HG02759 (cell line): ENCODE measurements at regions not wholly inside any gene's neighbourhood (a gene's known extent, or its start where the extent isn't known, plus 50 kb on each side); places are given as distances from the start of the nearest gene placed in this dataset.

Experiments used
- ATAC-seq: cut with Tn5 transposase; IDR thresholded peaks from one replicate; pipeline ENCODE4 v1.9.1; 2021; ENCODE audit warnings: mild to moderate bottlenecking, moderate library complexity; ENCODE audit not compliant: unreplicated experiment

DNA sequence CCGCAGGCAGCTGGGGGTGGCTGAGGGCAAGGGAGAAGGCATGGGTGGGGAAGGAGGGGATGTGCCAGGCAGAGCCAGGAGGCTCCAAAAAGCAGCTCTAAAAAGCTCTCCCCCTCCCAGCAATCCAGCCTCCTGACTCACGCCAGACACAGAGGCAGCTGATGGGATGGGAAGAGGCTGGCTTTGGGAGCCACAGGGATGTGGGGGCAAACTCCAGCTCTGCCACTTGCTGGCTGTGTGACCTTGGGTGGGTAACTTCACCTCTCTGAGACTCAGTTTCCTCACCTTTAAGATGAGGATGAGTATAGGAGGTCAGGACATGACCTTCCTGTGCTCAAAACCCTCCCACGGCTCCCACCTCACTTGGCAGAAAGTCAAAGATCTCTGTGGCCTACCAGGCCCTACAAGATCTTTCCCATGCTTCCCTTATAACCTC lies 148.9 kb downstream of the CEBPB start:
- no peak for ATAC-seq

DNA sequence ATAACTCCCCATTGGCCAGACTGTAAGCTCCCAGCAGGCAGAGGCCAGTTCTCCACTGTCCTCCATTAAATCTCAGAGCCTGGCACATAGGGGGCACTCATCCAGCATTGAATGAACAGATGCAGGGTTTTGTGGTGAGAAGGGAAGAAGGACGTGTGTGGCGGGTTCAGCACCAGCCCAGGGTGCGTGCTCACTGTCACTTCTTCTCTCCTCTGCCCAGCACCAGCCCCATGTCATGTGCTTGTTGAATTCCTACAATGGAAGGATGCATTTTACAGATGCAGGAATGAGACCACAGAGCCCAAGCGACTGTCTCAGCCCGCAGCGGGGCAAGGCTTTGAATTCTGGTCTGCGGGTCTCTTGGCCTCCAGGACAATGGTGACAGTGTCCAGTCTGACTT lies 149.9 kb downstream of the CEBPB start:
- no peak for ATAC-seq

DNA sequence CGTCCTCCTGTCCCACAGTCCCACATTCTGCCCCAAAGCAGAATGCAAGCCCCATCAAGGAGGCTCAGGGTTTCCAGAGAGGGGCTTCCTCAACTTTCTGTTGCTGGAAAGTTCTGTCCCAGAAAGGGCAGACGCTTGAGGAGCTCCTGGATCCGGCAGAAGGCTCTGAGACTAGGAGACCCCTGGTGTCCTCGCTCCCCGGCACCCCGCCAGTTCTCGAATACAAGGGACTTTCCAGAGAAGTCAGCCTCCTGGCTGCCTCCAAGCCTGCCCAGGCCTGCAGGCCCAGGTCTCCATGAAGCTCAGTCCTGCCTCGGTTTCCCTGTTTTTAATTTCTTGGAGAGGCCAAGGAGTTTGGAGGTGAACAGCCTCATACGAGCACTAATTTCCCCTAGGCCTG lies 150.4 kb downstream of the CEBPB start:
- ATAC-seq = no peak

DNA sequence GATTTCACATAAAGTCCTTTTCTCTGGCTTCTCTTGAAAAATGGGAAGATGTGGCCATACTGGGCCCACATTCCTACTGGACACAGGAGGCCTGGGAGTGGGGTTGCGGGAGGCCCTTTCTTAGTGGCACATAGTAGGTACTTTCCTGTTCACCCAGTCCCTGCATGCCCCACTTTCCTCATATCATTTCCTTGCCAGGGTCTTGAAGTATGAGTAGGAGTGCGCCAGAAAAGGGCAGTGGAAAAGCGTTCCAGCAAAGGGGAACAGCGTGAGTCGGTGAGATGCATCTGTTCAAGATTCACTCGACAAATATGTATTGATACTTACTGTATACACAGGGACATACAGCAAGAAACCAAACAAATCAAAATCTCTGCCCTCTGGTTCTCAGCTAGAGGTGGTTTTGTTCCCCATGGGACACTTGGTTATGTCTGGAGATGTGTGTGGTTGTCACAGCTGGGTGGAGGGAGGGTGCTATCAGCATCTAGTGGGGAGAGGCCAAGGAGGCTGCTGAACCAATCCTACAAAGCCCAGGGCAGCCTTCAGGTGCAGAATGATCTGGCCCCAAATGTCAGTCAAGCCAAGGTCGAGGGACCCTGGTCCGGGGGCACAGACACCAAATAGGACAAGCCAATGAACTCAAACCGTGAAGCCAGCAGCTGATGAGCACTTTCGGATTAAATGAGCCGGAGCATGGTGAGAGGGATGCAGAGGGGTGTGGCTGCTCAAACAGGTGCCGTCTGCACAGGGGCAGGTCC lies 151.4 kb downstream of the CEBPB start:
- no peak for ATAC-seq

DNA sequence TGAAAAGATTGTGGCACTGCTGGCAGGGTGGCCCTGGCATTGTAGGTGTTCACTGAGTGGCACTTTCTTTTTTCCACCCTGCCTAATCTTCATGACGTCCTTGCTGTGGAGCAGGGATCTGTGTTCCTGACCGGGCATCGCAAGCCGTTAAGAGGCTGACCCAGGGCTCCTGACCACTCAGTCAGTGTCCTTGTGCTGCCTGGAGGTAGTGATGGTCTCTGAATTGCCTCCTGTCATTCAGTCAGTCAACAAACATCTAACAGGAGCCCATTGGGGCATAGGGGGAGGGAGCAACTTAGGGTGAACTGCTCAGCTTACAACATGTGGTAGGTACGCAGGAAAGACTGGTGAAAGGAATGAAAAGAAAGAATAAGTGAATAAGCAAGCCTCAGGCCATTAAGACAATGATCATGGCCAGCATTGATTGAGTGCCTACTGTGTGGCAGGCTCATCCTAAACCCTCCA lies 152.0 kb downstream of the CEBPB start:
- no peak for ATAC-seq

DNA sequence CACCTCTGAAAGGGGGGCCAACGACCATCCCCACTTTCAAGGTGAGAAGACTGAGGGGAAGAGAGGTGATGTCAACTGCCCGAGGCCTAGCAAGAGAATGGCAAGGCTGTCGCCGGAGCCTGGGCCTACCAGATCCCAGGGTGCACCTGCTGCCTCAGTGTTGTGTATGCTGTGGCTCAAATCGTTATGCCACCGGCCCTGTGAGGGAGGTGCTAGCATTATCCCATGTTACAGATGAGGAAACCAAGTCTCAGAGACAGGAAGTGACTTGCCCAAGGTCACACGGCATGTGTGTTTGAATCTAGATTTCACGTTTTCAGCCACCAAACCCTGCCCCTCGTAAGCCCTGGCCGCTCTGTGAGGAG lies 152.5 kb downstream of the CEBPB start:
- no peak for ATAC-seq

DNA sequence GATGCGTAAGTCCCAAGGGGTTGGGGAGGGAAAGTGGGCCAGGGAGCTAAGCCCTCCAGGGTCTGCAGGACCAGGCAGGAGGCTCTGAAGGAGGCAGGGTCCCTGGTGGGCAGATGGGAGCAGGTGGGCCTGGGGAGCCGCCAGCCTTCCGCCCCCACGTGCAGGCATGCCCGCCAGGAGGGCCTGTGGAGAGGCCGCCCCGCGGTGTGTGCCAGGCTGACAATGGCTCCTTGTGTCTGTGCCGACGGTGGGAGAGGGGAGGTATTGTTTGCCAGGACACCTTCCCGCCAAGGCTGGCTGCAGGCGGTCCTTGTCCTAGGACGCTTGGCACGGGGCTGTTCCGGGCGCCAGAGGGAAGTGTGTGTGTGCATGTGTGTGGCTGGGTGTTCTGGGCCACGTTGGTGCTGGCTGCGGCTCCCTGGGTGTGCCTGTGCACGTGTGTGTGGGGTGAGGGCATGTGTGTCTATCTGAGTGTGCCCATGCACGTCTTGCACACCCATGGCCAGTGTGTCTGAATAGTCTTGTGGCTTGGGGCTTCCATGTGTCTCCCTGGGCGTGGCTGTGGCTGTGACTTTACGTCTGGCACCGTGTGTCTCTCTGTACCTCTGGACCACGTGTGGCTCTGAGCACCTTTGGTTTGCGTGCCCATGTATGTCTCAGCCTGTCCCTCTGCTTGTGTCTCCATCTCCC lies 153.0 kb downstream of the CEBPB start:
- no peak for ATAC-seq

DNA sequence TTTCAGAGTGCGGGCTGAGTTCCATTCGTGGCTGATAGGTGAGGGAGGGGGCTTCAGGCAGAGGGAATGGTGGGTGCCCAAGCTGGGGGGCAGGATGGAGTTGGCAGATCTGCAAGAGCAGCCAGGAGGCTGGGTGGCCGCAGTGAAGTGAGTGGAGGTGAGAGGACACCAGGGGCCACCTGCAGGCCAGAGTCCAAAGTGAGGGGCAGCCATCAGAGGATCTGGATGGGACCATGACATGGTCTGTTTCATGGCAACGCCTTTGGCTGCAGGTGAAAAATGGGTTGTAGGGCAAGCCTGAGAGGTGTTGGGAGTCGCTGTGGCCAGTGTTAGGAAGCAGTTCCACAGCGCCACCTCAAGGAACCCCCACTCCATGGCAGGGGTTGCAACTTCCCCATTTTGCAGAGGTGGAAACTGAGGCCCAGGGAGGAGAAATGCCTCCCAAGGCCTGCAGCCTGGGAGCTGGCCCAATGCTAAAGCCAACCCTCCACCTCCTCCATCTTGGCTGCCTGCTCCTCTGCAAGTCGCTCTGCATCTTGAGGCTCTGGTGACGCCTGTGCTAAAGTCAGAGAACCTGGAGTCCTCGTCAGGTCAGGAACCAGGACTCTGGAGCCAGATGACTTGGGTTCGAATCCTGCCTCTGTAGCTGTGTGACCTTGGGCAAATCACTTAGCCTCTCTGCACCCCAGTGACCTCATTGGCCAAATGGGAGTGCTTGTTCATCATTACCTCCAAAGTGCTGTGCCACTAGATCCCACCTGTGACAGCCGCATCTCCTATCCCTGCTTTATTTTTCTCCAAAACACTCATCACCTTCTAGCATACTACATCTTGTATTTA lies 153.8 kb downstream of the CEBPB start:
- ATAC-seq = no peak

DNA sequence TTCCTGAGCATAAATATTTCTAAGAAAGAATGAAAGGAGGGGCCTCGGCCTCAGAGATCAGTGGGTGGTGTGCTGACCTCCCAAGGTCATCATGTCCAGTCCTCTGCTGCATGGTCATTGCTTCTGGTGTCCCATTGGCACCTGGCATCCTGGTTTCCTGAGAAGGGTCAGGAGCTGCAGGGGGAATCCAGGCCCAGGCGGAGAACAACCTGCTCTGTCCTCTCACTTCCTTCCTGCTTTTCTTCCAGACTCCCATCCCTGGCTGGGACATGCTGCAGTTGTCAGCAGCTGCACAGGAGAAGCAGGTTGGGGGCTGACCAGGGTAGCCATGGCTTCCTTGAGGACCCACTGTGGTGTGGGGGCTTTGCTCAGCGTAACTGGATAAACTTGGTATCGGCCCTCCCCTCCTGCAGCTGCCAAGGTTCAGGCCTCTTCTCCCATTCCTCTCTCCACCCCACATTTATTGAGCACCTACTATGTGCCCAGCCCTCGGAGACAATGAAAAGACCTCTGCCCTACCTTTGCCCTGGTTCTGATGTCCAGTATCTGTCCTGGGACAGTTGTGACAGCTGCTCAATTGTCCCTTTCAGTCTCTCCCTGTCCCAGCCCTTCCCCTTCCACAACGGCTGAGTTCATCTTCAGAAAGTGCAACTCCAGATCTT lies 155.2 kb downstream of the CEBPB start:
- ATAC-seq = no peak

DNA sequence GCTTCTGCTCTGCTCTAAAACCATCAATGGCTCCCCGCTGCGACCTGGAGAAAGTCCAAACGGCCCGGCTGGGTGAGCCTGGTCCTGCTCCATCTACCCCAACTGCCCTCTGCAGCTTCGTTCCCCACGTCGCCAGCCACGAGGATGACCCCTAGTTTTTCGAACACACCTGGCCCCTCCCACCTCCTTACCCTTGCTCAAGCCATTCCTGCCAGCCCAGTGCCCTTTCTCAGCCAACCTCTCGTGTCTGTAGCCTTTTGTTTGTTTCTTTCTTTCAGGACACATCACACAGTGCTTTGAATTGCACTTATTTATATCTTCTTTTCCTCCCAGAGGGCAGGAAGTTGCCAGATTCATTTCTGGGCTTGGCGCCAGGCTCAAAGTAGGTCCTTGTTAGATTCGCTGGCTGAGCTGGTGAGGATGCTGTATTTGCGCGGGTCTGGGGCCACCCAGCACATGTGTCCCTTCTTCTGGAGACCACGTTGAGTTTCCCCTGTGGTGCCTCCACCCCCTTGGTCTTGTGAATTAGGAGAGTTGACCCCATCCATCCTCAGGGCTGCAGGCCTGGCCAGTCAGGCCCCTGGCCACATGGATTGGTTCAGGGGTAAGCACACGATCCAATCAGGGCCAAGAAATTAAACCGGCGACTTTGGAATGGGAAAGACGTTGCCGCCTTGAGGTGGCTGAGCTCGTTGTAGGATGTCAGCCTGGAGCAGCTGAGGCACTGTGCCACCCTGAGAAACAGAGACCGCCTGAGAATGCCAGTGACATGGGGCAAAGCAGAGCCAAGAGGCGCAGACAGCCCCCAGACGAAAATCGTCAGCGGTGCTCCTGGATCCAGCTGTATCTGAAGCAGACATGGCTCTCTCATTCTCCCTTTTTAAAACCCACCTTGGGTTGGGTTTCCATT lies 156.0 kb downstream of the CEBPB start:
- no peak for ATAC-seq

DNA sequence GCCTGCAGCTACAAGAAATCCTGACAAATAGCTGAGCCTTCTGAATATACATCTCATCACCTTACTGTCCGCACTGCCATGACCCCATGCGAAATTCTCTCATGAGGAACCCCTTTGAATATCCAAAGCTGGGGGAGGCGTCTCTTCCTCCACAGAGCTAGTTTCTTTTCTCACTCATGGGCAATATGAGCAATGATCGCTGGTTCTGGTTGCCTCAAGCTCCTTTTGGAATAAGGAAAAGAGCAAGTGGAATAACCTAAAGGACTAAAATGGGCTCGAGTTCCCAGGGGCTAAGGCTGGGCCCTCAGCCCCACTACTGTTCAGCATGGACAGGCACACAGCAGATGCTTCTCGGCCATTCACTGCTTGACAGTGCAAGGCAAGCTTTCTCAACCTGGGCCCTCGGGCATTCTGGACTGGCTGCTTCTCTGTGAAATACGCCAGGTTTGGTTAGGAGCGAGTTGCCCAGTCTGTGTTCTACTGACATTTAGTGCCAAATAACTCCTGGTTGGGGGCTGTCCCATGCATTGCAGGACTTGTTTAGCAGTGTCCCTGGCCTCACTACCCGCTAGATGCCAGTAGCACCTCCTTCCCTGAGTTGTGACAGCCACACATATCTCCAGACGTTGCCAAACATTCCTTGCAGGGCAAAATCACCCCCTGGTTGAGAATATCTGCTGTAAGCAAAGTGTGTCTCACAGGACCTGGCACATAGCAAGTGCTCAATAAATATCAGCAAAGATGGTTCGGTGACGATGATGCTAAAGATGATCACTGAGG lies 156.8 kb downstream of the CEBPB start:
- no peak for ATAC-seq

DNA sequence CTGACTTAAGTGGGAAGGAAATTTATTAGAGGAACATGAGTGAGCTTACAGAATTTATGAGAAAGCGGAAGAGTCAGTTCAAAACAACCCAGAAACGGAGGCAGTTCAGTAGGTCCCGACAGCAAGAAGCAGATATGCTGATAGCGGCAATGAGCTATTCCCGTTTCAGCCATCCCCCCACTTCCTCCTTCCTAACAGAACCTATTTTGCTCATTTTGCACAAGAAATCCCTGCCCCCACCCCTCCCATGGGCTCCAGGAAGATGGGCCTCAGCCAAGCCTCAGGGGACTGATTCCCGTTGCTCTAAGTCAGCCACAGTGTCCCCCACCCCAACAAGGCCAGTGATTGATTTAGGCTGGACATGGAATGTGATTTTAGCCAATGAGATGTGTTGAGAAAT lies 157.5 kb downstream of the CEBPB start:
- no peak for ATAC-seq

DNA sequence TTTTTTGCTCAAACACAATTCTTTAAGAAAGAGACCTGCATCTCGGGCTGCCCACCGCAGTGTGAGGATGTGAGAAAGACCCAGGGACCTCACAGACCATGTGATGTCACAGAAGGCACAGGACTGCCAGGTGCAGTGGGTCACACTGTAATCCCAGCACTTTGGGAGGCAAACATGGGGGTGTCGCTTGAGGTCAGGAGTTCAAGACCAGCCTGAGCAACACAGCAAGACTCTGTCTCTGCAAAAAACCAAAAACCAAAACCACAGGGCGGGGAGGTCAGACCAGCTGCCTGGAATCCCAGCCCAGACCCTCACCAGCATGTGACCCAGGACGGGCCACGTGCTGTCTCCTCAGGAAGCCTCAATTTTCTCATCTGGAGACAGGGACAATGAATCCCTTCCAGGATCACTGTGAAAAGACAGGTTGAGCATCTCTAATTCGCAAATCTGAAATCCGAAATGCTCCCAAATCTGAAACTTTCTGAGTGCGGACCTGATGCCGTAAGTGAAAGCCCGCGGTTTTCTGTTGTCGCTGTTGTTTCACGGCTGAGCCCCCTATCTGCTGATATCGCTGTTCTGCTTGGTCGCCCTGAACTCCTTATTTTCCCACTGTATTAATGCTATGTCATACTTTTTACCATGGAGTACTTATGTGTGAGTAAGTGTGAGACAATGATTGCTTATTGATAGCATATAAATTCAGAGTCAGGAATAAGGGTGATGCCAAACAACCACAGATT lies 159.5 kb upstream of the PTPN1 start:
- ATAC-seq = no peak

DNA sequence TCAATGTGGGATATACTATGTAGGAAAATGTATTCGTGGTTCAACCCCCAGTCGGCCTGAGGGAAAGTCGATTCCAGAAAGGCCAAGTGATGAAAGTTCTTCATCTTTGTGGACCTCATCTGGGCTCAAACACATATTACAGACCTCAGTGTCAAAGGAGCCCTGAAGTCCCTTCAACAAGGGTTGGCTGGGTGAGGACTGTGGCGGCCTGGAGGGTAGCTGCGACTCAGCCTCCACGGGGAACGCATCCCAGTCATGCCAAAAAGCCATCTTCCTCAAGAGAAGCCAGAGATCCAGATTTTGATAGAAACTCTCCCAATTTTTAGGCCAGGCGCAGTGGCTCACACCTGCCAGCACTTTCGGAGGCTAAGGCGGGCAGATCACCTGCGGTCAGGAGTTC lies 158.6 kb upstream of the PTPN1 start:
- no peak for ATAC-seq

DNA sequence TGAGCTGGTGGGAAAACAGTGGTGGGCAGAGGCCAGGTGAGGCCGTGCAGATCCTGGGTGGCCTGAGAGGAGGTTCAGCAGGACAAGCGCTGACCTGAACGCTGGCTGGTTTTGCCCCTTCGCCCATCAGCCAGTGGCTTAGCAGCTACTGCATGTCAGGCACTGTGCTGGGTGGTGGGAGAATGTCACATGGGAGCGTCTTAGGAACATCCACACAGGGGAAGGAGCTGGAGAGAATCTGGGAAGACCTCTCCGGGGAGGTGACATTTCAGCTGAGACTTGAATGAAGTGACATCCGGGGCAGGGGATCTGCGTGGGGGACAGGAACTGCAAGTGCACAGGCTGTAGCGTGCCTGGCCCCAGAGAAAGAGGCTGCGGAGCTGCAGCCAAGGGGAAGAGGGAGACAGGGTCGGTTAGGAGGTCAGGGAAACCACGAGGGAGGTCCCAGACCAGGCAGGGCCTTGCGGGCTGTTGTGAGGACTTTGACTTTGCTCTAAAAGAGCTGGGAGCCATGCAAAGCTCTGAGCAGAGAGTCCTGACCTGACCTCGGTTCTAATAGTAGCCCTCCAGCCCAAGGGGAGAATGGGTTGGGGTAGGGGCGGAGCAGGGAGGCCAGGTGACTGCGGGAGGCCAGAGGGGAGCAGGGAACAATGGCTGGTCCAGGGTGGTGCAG lies 156.8 kb upstream of the PTPN1 start:
- ATAC-seq = no peak

DNA sequence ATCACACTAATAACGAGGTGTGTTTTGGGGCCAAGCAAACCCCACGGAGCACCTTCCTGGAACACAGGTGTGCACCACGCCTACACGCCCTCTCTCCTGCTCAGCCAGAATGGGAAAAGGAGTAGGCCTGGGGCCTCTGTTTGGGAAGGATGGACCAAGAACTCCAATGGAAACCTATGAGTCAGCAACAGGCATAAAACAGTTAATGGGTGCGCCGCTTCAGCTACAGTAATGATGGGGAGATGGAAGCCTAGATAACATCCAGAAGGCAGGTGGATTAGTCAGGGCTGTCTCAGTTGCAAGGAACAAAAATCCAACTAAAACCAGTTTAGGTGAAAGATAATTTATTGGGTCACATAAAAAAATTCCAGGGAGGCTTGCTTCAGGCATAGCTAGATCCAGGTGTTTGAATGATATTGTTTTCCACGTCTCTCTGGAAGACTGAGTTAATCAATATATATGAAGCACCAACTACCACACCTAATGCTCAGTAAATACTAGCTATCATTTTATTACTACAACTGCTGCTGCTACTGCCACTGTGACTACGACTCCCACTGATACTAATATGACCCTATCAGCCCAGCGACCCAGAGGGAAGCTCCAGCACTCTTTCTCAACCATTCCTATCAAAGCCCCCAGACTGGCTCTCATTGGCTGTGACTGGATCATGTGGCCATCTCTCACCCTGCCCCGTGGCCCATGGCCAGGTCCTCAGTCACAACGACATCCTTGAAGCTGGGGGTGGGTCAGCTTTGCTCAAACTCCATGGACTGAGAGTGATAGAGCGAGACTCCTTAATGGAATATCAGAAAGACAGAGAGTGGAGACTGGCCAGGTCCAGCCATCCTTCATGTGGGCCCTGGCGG lies 155.2 kb upstream of the PTPN1 start:
- ATAC-seq = no peak
